ENCODE measurements at regions not wholly inside any gene's neighbourhood (a gene's known extent, or its start where the extent isn't known, plus 50 kb on each side); places are given as distances from the start of the nearest gene placed in this dataset.

GRCh38 chrX:99820197-99820596 lies 589.9 kb downstream of the PCDH19 start:
- DNase-seq (ENCODE audit: low read depth, low spot score) (no peak), FAIRE-seq (no peak)
- Histone ChIP-seq H3K79me2 (ENCODE audit: control insufficient read depth, insufficient read depth, low read length) (no peaks in the 10 kb centered on the region), H3K9me1 (ENCODE audit: control insufficient read depth, extremely low read depth, insufficient read depth, low read length) (no peaks in the 10 kb centered on the region), H3K27ac (ENCODE audit: control insufficient read depth, insufficient read depth, low read length) (no peak overlapping the region), H3K4me1 (ENCODE audit: control insufficient read depth, extremely low read depth, insufficient read depth, low read length) (no peaks in the 10 kb centered on the region), H3K9me3 (ENCODE audit: control insufficient read depth, low read depth, low read length) (no peaks in the 10 kb centered on the region), H3K27me3 (ENCODE audit: control insufficient read depth, extremely low read depth, insufficient read depth, low read length) (no peaks in the 10 kb centered on the region), H3K9ac (ENCODE audit: control insufficient read depth, extremely low read depth, insufficient read depth, low read length) (no peak overlapping the region), H3K36me3 (ENCODE audit: control insufficient read depth in 2 of 2, extremely low read depth in 1 of 2, insufficient read depth in 2 of 2, low read length in 2 of 2) (no peaks in the 10 kb centered on the region), H2AFZ (ENCODE audit: control insufficient read depth, low read length) (no peak overlapping the region), H4K20me1 (ENCODE audit: control insufficient read depth, extremely low read depth, insufficient read depth, low read length) (no peaks in the 10 kb centered on the region), H3K4me2 (ENCODE audit: control insufficient read depth, extremely low read depth, insufficient read depth, low read depth, low read length) (no peak overlapping the region), H3K4me3 (ENCODE audit: control insufficient read depth in 2 of 3, extremely low read depth in 1 of 3, insufficient read depth in 2 of 3, low read depth in 1 of 3, low read length in 3 of 3) (no peak overlapping the region)
- dilution Hi-C loops (cut with MboI; ENCODE audit: extremely low pct_ligation_motif_present, low sequenced_read_pairs) = no loop called here
- no peak for TF ChIP-seq CTCF (optimal IDR thresholded peaks at IDR 0.05 in 1 of 3, IDR thresholded peaks at IDR 0.05 in 1 of 3, conservative IDR thresholded peaks at IDR 0.05 in 1 of 3; ENCODE audit: extremely low read depth in 1 of 3, insufficient read depth in 2 of 3, low read length in 3 of 3)
- no peak for TF ChIP-seq EZH2 (IDR thresholded peaks at IDR 0.05; ENCODE audit: low read length)

- Histone ChIP-seq H3K36me3 (ENCODE audit: control insufficient read depth in 2 of 2, extremely low read depth in 1 of 2, insufficient read depth in 2 of 2, low read length in 2 of 2) (no peaks in the 10 kb centered on the region), H3K9me3 (ENCODE audit: control insufficient read depth, low read depth, low read length) (peaks cover 7% of the 10 kb centered on the region), H3K4me2 (ENCODE audit: control insufficient read depth, extremely low read depth, insufficient read depth, low read depth, low read length) (no peak overlapping the region), H3K27ac (ENCODE audit: control insufficient read depth, insufficient read depth, low read length) (no peak overlapping the region), H4K20me1 (ENCODE audit: control insufficient read depth, extremely low read depth, insufficient read depth, low read length) (no peaks in the 10 kb centered on the region), H3K27me3 (ENCODE audit: control insufficient read depth, extremely low read depth, insufficient read depth, low read length) (no peaks in the 10 kb centered on the region), H2AFZ (ENCODE audit: control insufficient read depth, low read length) (no peak overlapping the region), H3K4me3 (ENCODE audit: control insufficient read depth in 2 of 3, extremely low read depth in 1 of 3, insufficient read depth in 2 of 3, low read depth in 1 of 3, low read length in 3 of 3) (no peak overlapping the region), H3K4me1 (ENCODE audit: control insufficient read depth, extremely low read depth, insufficient read depth, low read length) (no peaks in the 10 kb centered on the region), H3K79me2 (ENCODE audit: control insufficient read depth, insufficient read depth, low read length) (no peaks in the 10 kb centered on the region), H3K9ac (ENCODE audit: control insufficient read depth, extremely low read depth, insufficient read depth, low read length) (no peak overlapping the region), H3K9me1 (ENCODE audit: control insufficient read depth, extremely low read depth, insufficient read depth, low read length) (no peaks in the 10 kb centered on the region)
- DNase-seq (ENCODE audit: low read depth, low spot score) = no peak
- no peak for FAIRE-seq
- no peak for TF ChIP-seq EZH2 (IDR thresholded peaks at IDR 0.05; ENCODE audit: low read length)
- TF ChIP-seq CTCF (optimal IDR thresholded peaks at IDR 0.05 in 1 of 3, IDR thresholded peaks at IDR 0.05 in 1 of 3, conservative IDR thresholded peaks at IDR 0.05 in 1 of 3; ENCODE audit: extremely low read depth in 1 of 3, insufficient read depth in 2 of 3, low read length in 3 of 3) = no peak
- dilution Hi-C loops (cut with MboI; ENCODE audit: extremely low pct_ligation_motif_present, low sequenced_read_pairs) = no loop called here
Observed at GRCh38 chrX:99800016-99800415, 610.1 kb downstream of the PCDH19 start.

Measured in keratinocyte (primary cell).